HS-27A (cell line): ENCODE measurements at regions not wholly inside any gene's neighbourhood (a gene's known extent, or its start where the extent isn't known, plus 50 kb on each side); places are given as distances from the start of the nearest gene placed in this dataset.

Source experiments
- DNase-seq: peaks from one replicate; pipeline ENCODE4 v3.0.0-alpha.2; 2012; ENCODE audit warnings: low read depth, missing footprints

- no peak for DNase-seq
Observed at GRCh38 chr1:56355422-56355821, 223.9 kb downstream of the PLPP3 start.

GRCh38 chr1:56345831-56346230 is 233.5 kb downstream of the PLPP3 start:
- no peak for DNase-seq

GRCh38 chr1:56340977-56341376 is 238.4 kb downstream of the PLPP3 start:
- DNase-seq, result no peak

DNA sequence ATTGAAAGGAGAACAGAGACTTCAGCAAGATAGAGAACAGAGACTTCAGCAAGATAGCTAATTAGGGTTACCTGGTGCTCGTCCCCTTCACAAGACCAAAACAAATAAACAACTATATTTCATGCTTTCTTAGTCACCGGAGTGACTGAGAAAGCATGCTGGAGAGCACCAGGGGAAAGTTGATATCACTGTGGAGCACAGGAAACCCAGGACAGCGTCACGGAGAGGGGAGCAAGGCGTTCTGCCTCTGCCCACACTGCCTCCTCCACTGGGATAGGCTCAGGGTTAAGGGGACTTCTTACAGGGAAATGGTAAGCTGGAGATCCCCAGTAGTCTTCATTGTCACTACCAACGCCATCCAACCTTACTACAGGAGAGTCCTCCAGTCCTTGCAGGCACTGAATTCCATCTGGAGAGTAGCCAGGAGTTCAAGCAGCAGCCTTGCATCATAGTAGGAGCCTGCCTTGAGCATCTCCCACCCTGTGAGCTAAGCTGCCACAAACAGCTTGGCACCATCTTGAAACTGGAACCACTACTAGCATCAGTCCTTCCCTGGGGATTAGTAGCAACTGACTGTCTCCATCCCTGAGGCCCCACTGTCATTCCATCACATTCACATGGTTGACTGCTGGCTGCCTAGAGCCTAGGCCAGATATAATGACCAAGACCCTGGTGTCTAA is 239.4 kb downstream of the PLPP3 start:
- DNase-seq, result no peak

GRCh38 chr1:56339093-56339492 is 240.3 kb downstream of the PLPP3 start:
- no peak for DNase-seq

DNA sequence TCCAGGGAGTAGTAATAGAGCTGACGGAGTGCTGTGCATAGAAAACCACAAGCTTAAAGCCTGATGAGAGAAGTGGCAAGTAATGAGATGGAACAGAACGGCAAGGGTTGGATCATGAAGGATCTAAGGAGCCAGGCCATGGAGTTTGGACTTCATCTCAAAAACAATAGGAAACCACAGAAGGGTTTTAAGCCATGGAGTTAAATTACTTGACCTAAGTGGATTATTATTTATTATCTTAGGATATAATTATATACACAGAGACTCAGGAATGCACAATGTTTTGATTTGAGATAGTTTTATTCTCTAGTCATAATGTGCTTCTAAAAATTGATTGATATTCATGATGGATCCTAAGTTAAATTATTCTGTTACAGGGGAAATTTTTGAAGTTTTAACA is 242.4 kb downstream of the PLPP3 start:
- no peak for DNase-seq

- DNase-seq, result no peak
Observed at GRCh38 chr1:56335394-56335793, 244.0 kb downstream of the PLPP3 start.

DNA sequence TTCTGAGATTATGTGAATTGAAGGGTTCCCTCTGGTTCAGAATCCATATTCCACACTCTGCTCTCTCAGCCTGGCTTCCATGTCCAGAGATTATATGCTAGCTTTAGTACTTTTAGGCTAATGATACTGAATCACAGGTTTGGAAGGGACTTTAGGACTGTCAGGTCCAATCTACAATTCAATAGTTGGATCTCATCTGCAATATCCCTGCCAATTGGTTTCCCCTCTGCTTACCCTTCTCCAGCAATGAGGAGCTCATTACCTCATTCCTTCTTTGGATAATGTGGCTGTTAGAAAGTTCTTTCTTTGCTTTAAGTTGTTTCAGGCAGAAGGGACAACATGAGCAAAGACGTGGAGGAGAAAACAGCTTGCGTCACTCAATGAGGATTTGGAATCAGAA is 245.3 kb downstream of the PLPP3 start:
- no peak for DNase-seq

- DNase-seq, result no peak
Observed at GRCh38 chr1:56333461-56333860, 245.9 kb downstream of the PLPP3 start.

GRCh38 chr1:56331892-56332567 is 247.3 kb downstream of the PLPP3 start:
- no peak for DNase-seq

- DNase-seq, result no peak
Observed at GRCh38 chr1:56331207-56331891, 248.0 kb downstream of the PLPP3 start.

DNA sequence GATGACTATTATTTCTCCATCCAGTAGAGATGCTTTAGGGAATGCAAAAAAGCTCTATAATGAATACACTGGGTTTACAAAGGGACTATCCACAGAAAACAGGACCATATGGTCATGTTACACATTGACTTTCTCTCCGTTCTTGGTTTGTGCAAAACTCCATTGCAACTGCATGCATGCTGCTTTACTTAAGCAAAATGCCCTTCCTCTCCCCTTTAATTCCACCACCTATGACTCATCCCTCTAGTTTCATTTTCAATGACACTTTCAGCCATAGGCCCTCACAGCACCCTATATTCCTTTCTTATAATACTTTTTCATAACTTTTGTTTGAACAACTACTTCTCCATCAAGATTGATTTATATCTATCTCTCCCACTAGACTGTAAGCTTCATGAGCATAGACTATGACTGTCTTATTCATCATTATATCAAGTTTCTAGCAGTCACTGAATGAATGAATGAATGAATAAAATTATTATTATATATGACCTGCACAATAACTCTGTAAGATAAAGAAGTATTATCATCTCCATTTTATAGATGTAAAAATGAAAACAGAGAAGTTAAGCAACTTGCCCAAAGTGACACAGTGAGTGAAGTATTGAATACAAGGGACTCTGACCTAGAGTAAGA is 248.9 kb downstream of the PLPP3 start:
- peak; percentile 42 for DNase-seq

GRCh38 chr1:56329970-56330369 is 249.4 kb downstream of the PLPP3 start:
- DNase-seq, result no peak

- DNase-seq, result no peak
Observed at GRCh38 chr1:56327195-56327594, 252.2 kb downstream of the PLPP3 start.

DNA sequence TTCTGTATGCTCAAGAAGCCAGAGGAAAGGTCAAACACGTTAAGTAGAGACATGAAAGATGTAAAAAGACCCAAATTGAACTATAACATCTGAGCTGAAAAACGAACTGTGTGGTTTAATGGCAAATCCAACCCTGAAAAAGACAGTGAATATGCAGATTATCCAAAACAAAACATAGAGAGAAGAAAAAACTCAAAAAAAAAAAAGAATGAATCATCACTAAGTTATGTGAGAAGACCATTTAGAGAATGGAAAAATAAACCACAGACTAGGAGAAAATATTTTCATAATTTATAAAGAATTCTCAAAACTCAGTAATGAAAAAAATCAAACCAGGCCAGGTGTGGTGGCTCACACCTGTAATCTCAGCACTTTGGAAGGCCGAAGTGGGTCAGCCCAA is 253.3 kb downstream of the PLPP3 start:
- DNase-seq, result no peak

DNA sequence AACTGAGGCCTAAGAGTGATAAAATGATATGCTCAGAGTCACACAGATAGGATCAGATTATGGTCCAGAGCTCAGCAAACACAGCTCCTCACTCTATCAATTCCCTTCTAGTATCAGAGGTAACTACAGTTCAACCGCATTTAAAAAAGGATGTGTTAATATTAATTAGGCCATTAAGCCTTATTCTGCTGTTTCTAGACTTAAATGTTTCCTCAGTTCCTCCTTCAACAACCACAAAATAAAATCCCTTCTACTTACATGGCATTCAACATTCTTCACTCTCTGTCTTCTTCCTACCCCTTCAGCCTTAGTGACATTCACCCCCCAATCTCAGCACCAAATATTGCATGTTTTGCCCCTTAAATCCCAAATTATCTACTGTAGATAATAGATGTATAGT is 254.9 kb downstream of the PLPP3 start:
- DNase-seq, result no peak

DNA sequence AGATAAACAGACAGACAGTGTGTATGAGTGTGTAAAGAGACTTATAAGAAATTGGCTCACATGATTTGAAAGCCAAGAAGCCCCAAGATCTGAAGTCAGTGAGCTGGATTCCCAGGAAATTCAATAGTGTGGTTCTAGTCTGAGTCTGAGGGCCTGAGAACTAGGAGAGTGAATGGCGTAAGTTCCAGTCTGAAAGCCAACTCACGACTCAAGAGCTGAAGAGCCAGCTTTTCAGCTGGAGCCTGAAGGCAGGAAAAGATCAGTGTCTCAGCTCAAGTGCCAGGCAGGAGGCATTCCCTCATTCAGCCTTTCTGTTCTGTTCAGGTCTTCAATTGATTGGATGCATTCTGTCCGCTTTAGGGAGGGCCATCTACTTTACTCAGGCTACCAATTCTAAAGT is 257.2 kb downstream of the PLPP3 start:
- DNase-seq, result no peak

DNA sequence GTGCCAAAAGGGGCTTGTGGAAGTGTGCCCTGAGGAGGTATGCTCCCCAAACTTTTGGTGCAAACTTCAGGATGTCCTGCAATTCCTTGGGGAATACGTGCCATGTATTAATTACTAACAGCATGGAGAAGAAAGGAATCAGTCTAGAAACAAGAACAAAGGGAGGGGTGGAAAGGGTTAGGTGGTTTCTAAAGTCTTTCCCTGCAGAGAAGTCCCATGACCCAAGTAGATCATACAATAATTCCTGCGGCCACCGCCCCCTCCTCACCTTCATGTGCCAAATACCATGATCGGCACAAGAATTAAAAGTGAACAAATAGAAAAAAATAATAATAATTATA is 258.2 kb downstream of the PLPP3 start:
- no peak for DNase-seq

DNA sequence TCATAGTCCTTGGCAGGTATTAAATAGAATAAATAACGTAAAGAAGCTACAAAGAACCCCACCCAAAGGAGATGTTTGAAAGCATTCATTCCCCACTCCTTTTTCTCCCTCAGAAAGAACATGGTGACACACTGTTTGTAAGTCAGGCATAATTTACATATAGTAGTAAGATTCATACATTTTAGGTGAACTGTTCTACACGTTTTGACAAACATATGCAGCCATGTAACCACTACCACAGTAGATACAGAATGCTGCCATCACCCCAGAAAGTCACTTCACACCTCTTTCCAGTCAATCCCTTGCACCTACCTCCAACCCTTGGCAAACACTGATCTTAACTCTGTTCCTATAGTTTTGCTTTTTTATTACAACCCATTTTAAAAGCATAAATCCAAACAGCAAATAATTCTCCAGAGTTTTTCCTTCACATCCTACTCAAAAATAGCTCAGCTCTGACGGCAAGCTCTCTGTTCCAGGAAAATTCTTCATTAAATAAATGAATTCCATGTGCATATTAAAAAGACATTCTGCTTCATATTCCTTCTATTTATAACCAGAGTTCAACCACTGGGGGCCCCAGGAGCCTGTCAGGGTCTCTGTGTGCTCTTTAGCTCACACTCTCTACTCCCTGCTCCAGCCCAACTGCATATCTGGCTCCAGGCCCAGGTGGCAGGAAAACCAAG is 258.8 kb downstream of the PLPP3 start:
- DNase-seq, result no peak

- no peak for DNase-seq
Observed at GRCh38 chr1:56317722-56318121, 261.6 kb downstream of the PLPP3 start.

- DNase-seq, result no peak
Observed at GRCh38 chr1:56315293-56315942, 263.9 kb downstream of the PLPP3 start.

GRCh38 chr1:56313560-56313959 is 265.8 kb downstream of the PLPP3 start:
- no peak for DNase-seq
